B cell (primary cell): ENCODE measurements at regions not wholly inside any gene's neighbourhood (a gene's known extent, or its start where the extent isn't known, plus 50 kb on each side); places are given as distances from the start of the nearest gene placed in this dataset.

Experiments used
- ATAC-seq: fragments of 200-7000 bp; cut with Tn5 transposase; one replicate; pipeline ENCODE4 v1.10.0; 2021; ENCODE audit warnings: low read depth, mild to moderate bottlenecking, moderate number of reproducible peaks, moderate library complexity
- CTCF ChIA-PET: fragments of 350-600 bp; sonication (Branson Sonifier 250); formaldehyde crosslinking; loops from one replicate; lab custom pipeline; 2021; ENCODE audit warnings: antibody characterized with exemption, inconsistent platforms; lab: Charles Lee
- POLR2A ChIA-PET: fragments of 350-600 bp; sonication (Branson Sonifier 250); formaldehyde crosslinking; loops from one replicate; lab custom pipeline; 2021; ENCODE audit warnings: antibody characterized with exemption; lab: Charles Lee
- DNase-seq: peaks from one replicate; pipeline ENCODE4 v3.0.0; 2013
- H2AFZ ChIP-seq: 2 replicates; pipeline ENCODE4 v1.6.1; 2012; ENCODE audit warnings: mild to moderate bottlenecking, low read depth, low read length; ENCODE audit not compliant: insufficient read depth, poor library complexity, severe bottlenecking
- H3K27ac ChIP-seq, 2 donors: 1 replicate in 1 of 2; 2 replicates in 1 of 2; pipeline ENCODE4 v1.5.1; 2012 to 2013; ENCODE audit warnings: low read length in 2 of 2, mild to moderate bottlenecking in 2 of 2, moderate library complexity in 1 of 2
- H3K27me3 ChIP-seq, 4 experiments: fragments of 200-600 bp in 1 of 4; sonication (generic) in 1 of 4; replicated peaks in 1 of 4; 1 replicate in 2 of 4; 2 replicates in 2 of 4; pipeline versions ENCODE4 v1.6.1 to v1.7.0; 2013 to 2016; ENCODE audit warnings: low read length in 3 of 4, mild to moderate bottlenecking in 2 of 4, mixed read lengths in 1 of 4, moderate library complexity in 1 of 4; ENCODE audit not compliant: insufficient read depth in 4 of 4, control insufficient read depth in 3 of 4; ENCODE audit errors: control extremely low read depth in 1 of 4
- H3K36me3 ChIP-seq, 2 experiments: replicated peaks in 1 of 2; 1 replicate in 1 of 2; 2 replicates in 1 of 2; pipeline versions ENCODE4 v1.6.1 to v1.7.1; 2013; ENCODE audit warnings: low read length in 1 of 2; ENCODE audit not compliant: insufficient read depth in 2 of 2, control insufficient read depth in 1 of 2; ENCODE audit errors: control extremely low read depth in 1 of 2, extremely low read depth in 1 of 2
- H3K4me1 ChIP-seq, 2 donors: fragments of 200-600 bp in 1 of 2; sonication (generic) in 1 of 2; 1 replicate in 1 of 2; 2 replicates in 1 of 2; pipeline versions ENCODE4 v1.5.1 to v1.6.1; 2013 to 2017; ENCODE audit warnings: low read length in 2 of 2; ENCODE audit not compliant: control insufficient read depth in 2 of 2, insufficient read depth in 2 of 2
- H3K4me2 ChIP-seq: replicated peaks from 2 replicates; pipeline ENCODE3; 2012; ENCODE audit warnings: mild to moderate bottlenecking, low read depth, low read length; ENCODE audit not compliant: poor library complexity, severe bottlenecking
- H3K4me3 ChIP-seq, 5 experiments: fragments of 200-600 bp in 1 of 5; sonication (generic) in 1 of 5; 1 replicate in 3 of 5; 2 replicates in 2 of 5; pipeline versions ENCODE4 v1.5.1 to v1.7.0; 2011 to 2016; ENCODE audit warnings: low read length in 4 of 5, mild to moderate bottlenecking in 4 of 5, low read depth in 2 of 5, control low read depth in 1 of 5, moderate library complexity in 1 of 5; ENCODE audit not compliant: insufficient read depth in 1 of 5; ENCODE audit errors: control extremely low read depth in 1 of 5, extremely low read depth in 1 of 5
- H3K79me2 ChIP-seq: fragments of 200-600 bp; sonication (generic); one replicate; pipeline ENCODE4 v1.6.0; 2016; ENCODE audit warnings: low read length; ENCODE audit not compliant: control insufficient read depth, insufficient read depth
- H3K9ac ChIP-seq: fragments of 200-600 bp; sonication (generic); 2 replicates; pipeline ENCODE4 v1.6.1; 2017; ENCODE audit warnings: mild to moderate bottlenecking, low read length, moderate library complexity
- H3K9me3 ChIP-seq, 3 donors: one replicate each; pipeline versions ENCODE4 v1.6.1 to v1.7.1; 2013; ENCODE audit warnings: low read length in 2 of 3; ENCODE audit not compliant: control insufficient read depth in 2 of 3, insufficient read depth in 1 of 3; ENCODE audit errors: control extremely low read depth in 1 of 3
- H4K20me1 ChIP-seq: 2 replicates; pipeline ENCODE4 v1.6.0; 2012; ENCODE audit warnings: mild to moderate bottlenecking, low read length; ENCODE audit not compliant: insufficient read depth, control insufficient read depth, poor library complexity, severe bottlenecking
- H3K27ac Mint-ChIP-seq: one replicate; pipeline ENCODE4 v1.8.0; 2021; ENCODE audit warnings: mixed read lengths
- H3K27me3 Mint-ChIP-seq: one replicate; pipeline ENCODE4 v1.8.0; 2021; ENCODE audit warnings: mixed read lengths
- H3K4me1 Mint-ChIP-seq: one replicate; pipeline ENCODE4 v1.8.0; 2021; ENCODE audit warnings: mixed read lengths
- H3K4me3 Mint-ChIP-seq: one replicate; pipeline ENCODE4 v1.8.0; 2021; ENCODE audit warnings: mixed read lengths
- H3K9me3 Mint-ChIP-seq: one replicate; pipeline ENCODE4 v1.8.0; 2022; ENCODE audit warnings: mixed read lengths; ENCODE audit not compliant: insufficient read depth
- EZH2 ChIP-seq: IDR thresholded peaks from 2 replicates; pipeline ENCODE4 v1.6.1; 2012; ENCODE audit warnings: borderline replicate concordance, low read depth, mild to moderate bottlenecking, moderate library complexity, low read length; ENCODE audit not compliant: insufficient read depth, poor library complexity, severe bottlenecking
- WGBS: methylation state at CpG from one replicate; pipeline ENCODE4 v1.1.5; 2013; ENCODE audit warnings: missing lambda C conversion rate; ENCODE audit not compliant: insufficient coverage; 5-methylcytosine and 5-hydroxymethylcytosine counted together
- intact Hi-C: fragments of 100-400 bp; cut with micrococcal nuclease; formaldehyde crosslinking; loops from one replicate; pipeline ENCODE4 v1.10.0; 2022
- TF ChIP-seq, protein P1 (sequence below): fragments of 200-600 bp; IDR thresholded peaks from one replicate; pipeline ENCODE4 v1.8.0; 2022; ENCODE audit warnings: antibody characterized with exemption, mild to moderate bottlenecking

DNA sequence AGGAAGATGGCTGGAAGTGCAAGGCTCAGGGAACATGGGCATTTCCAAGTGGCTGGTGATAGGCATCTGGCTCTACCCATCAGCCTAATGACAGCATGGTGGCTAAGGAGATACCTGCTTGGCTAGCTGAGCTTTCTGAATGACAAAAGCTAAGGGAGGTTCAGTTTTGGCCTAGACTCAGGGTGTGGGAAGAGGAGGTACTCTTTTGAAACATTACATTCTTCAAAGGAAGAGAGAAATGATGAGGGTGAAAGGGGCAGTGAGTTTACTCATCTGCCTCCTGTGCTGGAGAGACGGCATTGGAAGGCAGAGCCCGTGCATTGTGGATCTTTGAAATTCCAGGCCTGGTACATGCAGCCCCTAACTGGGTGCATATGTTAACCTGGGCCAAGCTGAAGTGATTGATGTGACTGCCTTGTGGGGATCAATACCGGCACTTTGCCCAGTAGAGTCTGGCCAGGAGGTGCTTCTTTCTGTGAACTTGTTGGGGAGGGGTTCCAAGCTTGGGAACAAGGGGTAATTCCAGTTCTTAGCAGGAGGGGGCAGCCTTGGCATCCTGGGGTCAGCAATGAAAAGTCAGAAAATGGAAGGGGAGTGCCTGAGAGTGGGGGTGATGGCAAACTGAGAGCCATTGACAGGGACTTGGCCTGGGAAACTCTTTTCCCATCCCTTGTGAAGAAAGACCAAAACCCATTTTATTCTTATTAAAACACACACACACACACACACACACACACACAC is 108.6 kb downstream of the ACER2 start:
- no peak for ATAC-seq
- Histone ChIP-seq H3K27me3 (no peaks in the 10 kb centered on the region), H3K4me3 (no peak overlapping the region)

DNA sequence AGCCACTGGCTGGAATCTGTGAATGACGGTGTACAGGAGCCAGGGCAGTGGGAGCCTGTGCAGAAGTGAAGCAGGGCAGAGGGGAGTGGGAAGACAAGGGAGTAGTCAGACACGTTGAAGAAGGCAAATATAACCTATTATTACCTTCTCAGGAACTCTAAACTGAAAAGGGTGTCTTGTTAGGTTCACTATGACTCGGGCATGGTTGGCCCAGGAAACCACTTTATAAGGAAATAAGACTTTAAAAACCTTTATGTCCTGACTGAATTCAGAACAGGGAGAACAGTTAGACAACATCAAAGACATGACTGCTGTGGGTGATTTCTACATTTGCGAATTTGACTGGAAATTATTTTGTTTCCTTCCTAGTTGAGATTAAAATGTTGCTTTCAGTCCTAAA is 107.5 kb downstream of the ACER2 start:
- H3K27me3 Mint-ChIP-seq = no peaks in the 10 kb centered on the region
- no peak for DNase-seq
- Histone ChIP-seq H3K36me3 (no peaks in the 10 kb centered on the region), H3K4me1 (no peaks in the 10 kb centered on the region), H3K9me3 (no peaks in the 10 kb centered on the region), H3K27ac (no peak overlapping the region), H3K9ac (no peak overlapping the region), H3K27me3 (no peaks in the 10 kb centered on the region), H3K79me2 (no peaks in the 10 kb centered on the region), H3K4me3 (no peak overlapping the region), H4K20me1 (no peaks in the 10 kb centered on the region), H2AFZ (no peak overlapping the region), H3K4me2 (no peak overlapping the region)
- ChIA-PET CTCF (no interaction called here), POLR2A (no interaction called here)
- intact Hi-C loops = no loop called here
- no peaks in the 10 kb centered on the region for H3K4me1 Mint-ChIP-seq
- no peak overlapping the region for H3K4me3 Mint-ChIP-seq
- no peak for TF ChIP-seq EZH2
- TF ChIP-seq, protein P1, sequence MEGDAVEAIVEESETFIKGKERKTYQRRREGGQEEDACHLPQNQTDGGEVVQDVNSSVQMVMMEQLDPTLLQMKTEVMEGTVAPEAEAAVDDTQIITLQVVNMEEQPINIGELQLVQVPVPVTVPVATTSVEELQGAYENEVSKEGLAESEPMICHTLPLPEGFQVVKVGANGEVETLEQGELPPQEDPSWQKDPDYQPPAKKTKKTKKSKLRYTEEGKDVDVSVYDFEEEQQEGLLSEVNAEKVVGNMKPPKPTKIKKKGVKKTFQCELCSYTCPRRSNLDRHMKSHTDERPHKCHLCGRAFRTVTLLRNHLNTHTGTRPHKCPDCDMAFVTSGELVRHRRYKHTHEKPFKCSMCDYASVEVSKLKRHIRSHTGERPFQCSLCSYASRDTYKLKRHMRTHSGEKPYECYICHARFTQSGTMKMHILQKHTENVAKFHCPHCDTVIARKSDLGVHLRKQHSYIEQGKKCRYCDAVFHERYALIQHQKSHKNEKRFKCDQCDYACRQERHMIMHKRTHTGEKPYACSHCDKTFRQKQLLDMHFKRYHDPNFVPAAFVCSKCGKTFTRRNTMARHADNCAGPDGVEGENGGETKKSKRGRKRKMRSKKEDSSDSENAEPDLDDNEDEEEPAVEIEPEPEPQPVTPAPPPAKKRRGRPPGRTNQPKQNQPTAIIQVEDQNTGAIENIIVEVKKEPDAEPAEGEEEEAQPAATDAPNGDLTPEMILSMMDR = no peak
- no peak overlapping the region for H3K27ac Mint-ChIP-seq
- no peaks in the 10 kb centered on the region for H3K9me3 Mint-ChIP-seq
- WGBS = 70% methylated on average over 1 of the region's 4 CpGs
- no peak for ATAC-seq

More for the DNA sequence above, 108.6 kb downstream of the ACER2 start:
- no peak overlapping the region for H3K9ac ChIP-seq
- ChIA-PET POLR2A (no interaction called here), CTCF (interaction anchor here (1.0 to 1.4 kb wide), 2 partner anchors 12 to 1594 kb away, joined by 3 read pairs; no protein-coding TSS in a partner anchor)
- no peak overlapping the region for H3K27ac ChIP-seq
- no peaks in the 10 kb centered on the region for H3K4me1 ChIP-seq
- Mint-ChIP-seq H3K4me1 (no peaks in the 10 kb centered on the region), H3K4me3 (no peak overlapping the region), H3K9me3 (no peaks in the 10 kb centered on the region), H3K27ac (no peak overlapping the region), H3K27me3 (no peaks in the 10 kb centered on the region)
- H3K36me3 ChIP-seq = no peaks in the 10 kb centered on the region
- H3K9me3 ChIP-seq = no peaks in the 10 kb centered on the region
- no peaks in the 10 kb centered on the region for H4K20me1 ChIP-seq
- H2AFZ ChIP-seq = no peak overlapping the region
- no peaks in the 10 kb centered on the region for H3K79me2 ChIP-seq
- DNase-seq = no peak
- TF ChIP-seq, protein P1 = no peak
- TF ChIP-seq EZH2 = no peak
- 93% methylated on average over 3 of the region's 3 CpGs for WGBS
- no peak overlapping the region for H3K4me2 ChIP-seq
- intact Hi-C loops = no loop called here
